ENCODE measurements at regions not wholly inside any gene's neighbourhood (a gene's known extent, or its start where the extent isn't known, plus 50 kb on each side); places are given as distances from the start of the nearest gene placed in this dataset.

- FAIRE-seq (no peak), DNase-seq (ENCODE audit: low spot score) (no peak)
Measured at GRCh38 chr6:163730246-163731210, 316.0 kb downstream of the QKI start.

DNA sequence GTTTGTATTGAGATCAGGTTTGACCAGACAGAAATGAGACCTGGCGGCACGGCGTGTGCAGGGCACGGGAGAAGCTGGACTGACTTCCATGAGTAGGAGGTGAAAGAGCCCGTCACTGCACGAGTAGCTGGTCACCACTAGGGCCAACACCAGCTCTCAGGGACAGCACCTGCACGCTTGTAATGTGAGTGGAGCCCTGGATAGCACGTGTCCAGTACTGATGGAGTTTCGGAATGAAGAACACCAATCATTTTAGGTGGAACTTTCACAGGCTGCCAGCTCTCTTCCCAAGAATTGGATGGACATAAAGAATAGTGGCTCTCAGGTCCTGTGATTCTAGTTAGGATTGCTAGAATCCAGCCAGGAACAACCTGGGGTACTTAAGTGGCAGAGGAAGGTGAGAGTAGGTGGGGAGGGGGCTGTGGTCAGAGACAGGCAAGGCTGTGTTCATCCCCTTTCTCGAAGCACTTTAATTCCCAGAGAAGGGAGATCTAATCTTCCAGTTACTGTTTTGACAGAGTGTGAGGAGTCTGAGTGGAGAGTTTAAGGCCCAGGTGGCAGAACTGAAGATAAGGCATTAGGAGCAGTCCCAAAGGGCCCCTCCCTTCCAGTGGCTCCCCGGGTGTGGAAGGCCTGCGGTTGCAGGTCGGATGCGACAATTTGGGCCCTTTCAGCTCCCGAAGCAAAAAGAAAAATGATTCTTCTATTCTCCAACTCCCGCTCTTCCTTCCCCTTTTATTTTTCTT, 314.8 kb downstream of the QKI start:
- DNase-seq (ENCODE audit: low spot score) (no peak), FAIRE-seq (no peak)

GRCh38 chr6:163728442-163729126, 314.1 kb downstream of the QKI start:
- FAIRE-seq (no peak), DNase-seq (ENCODE audit: low spot score) (no peak)

DNA sequence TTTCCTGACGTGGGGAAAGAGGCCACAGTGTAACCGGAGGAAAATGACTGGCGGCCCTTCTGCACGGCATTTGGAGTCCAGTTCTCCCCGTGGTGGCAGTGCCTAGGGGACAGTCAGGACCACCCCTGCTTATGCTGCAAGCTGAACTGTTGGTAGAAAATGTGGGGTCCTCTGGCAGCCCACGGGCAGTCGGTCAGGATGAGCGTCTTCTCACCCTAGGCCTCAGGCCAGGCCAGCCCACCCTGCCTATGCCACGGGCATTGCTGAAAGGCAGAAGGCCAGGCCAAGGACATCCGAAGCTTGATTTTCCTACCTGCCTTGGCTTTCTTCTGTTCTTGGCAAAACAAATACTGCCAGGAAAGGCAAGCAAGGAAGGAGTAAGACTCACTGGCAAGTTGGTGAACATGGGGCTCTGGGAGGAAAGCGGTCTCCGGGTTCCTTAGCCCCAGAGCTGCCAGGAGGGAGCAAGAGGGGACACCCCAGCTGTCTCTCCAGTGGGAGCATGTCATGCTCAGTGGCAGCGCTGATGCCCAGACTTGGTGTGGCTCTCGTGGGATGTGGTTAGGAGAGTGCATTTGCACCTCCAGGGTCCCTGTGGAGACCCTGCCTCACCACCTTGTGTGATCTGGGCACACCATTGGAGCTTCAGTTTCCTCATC, 311.6 kb downstream of the QKI start:
- FAIRE-seq (no peak), DNase-seq (ENCODE audit: low spot score) (no peak)

DNA sequence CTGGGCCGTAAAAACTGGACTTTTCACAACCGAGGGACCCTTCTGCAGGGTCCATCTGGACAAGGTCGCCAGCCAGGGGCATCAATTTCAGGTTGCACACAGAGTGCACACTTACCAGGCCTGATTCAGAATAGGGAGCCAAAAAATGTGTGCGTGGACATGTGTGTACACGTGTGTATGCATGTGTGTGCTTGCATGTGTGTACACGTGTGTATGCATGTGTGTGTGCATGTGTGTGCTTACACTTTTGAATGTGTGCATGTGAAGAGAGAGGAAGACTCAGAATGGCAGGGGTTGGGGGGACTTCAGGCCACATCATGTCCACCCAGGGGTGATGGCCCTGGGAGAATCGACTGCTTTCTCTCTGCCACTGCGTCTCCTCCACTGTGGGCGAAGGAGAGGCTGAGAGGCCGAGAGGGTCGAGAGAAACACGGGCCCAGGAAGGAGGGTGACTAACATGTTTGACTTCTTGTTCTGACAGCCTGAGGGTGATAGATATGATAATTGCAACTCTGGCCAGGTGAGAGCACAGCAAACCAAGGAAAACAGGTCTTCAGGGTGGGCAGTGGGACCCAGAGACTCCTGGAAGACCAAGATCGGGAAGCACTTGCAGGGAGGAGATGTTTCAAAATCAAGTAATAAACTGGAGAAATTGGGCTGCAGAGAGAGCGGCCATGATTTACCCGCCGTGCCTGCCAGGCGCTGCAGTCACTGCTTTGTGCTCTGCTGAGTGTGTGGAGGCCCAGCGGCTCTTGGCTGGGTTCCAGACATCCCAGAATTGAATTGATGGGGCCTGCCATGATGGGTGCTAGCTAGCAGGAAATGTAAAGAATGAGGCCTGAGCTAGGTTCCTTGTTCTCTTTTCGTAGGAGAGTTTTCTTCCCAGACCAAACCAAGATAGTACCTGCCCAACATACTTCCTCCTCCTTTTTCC, 310.8 kb downstream of the QKI start:
- FAIRE-seq: no peak
- no peak for DNase-seq (ENCODE audit: low spot score)

DNA sequence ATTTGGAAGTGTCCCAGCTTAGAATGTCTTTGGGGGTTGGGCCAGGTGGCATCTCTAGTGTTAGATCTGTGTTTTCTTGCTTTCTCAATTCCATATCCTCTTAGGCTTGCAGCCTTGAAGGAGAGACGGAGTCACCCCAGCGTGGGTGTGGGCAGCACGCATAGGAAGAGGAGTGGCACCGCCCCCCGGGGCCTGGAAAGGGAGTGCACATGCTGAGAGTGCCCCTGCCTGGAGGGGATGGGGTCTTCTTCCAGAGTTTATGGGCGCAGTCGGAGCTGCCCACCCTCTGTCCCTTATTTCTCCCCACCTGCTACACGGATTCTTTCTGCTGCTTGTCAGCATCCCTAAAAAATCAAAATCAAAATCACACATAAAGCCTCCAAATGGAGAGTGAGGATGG, 309.7 kb downstream of the QKI start:
- DNase-seq (ENCODE audit: low spot score): no peak
- FAIRE-seq: no peak

DNA sequence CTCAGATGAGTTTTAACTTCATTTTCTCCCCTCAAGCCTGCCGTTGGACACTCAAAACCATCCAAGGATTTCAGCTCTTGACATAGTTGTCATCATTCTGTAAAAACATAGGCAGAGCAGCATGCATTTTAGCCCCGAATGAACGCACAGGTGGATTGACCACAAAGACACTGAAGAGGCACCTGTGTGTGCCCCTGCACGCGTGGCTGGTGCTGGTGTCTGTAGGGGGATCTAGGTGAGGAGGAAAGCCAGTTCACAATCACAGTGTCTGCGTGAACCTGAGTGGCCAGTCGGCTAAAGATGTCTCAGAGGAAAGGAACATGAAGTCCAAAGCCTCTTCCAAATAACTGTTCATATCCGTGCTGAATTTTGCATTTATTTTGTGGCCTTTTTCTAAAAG, 309.2 kb downstream of the QKI start:
- DNase-seq (ENCODE audit: low spot score) (no peak), FAIRE-seq (no peak)

DNA sequence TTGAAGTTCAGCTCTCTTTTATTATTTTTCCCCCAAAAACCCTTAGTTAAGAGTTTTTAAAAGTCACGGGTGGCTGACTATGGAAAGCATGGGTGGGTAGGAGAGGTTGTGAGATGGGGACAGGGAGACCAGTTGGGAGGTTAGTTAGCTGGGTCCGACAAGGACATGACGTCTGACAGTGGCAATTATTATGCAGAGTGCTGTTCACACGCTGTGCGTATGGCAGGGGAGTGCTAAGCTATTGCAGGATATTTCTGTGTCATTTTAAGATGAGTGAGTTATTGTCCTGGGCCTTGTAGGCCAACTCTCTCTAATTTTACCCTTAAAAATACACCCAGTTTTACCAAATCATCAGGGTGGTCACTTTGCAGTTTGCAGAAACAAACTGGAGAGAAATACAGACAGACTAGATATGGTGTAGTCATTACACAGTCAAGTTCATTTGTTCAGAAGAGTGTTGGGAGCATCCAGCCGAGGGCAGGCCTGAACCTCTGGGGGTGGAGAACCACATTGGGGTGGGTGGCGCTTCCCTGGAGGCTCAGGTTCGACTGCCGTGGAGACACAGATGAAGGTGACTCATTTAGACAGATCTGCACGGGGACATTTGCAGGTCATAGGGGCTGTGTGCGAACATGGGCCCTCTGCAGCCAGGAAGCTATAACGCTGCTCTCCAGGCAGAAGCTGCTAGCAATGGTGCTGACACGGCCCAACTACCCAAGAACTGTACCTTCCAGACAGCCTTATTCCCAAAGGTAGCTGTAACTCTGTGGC, 307.6 kb downstream of the QKI start:
- FAIRE-seq (no peak), DNase-seq (ENCODE audit: low spot score) (no peak)

DNA sequence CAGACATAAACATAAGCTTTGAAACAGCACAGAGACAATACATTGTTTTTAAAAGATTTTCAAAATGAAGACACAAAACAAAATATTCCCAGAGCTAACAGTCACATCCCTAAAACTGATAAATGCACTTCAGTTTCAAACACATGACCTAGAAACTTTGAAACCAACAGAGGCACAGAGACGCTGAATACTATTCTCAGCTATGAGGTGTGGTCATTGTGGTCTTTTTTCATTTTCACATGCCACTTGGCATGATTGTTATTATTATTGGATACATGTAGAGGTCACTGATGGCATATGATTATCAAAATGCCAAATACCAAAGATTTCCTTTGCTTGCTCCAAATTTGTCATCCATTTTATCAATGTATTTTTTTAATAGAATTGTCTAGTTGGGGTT, 306.9 kb downstream of the QKI start:
- FAIRE-seq (no peak), DNase-seq (ENCODE audit: low spot score) (no peak)

GRCh38 chr6:163720460-163721235, 306.1 kb downstream of the QKI start:
- FAIRE-seq (no peak), DNase-seq (ENCODE audit: low spot score) (no peak)

DNA sequence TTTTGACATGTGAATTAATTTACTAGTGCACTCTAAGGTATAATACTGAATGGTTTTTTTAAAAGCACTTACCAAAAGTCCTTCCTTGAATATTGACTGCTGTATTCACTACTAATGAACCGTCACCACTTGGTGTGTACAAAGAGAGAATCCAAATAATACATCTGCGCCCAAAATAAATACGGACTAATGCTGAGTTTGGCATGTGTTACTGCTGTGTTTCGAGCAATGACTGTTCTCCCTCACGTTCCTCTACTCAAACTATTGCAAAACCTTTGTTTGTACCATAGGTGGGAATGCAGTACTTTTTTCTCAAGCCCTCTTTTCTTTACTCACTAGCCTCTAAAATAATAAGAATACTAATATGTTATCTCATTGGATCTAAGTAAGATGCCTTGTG, 305.5 kb downstream of the QKI start:
- DNase-seq (ENCODE audit: low spot score) (no peak), FAIRE-seq (no peak)

DNA sequence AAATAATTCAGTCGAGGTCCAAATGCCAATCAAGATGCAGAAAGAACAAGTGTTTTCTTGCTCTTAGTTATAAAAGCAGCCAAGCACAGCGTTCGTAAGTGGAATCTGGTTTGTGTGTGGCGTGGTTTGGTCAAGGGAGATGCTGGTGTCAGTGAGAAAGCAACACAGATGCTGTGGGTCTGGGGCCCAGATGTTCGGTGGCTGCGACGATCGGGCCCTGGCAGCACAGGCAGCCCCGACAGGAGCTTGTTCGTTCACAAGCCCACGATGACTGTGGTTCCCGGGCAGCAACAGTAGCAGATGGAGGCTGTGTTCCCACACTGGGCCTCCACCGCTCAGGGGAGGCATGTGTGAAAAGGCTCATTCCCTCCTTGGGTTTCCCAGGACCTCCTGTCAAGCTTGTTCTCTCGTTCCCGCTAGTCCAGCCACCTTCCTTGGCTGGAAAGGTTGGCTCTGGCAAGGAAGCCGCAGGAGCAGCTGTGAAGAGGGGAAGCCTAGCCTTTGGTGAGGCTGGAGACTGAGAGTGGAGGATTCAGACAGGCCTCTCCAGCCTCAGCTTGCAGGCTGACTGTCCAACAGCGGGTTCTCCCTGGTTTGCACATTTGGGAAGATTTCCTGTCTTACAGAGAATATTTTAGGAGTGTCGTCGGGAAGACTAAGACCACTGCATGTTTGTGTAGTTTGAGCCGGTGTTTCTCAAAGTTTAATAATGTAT, 304.7 kb downstream of the QKI start:
- no peak for DNase-seq (ENCODE audit: low spot score)
- FAIRE-seq: no peak

GRCh38 chr6:163718537-163718936, 304.0 kb downstream of the QKI start:
- DNase-seq (ENCODE audit: low spot score): no peak
- no peak for FAIRE-seq

GRCh38 chr6:163717106-163717764, 302.7 kb downstream of the QKI start:
- DNase-seq (ENCODE audit: low spot score): no peak
- no peak for FAIRE-seq

GRCh38 chr6:163716690-163717089, 302.2 kb downstream of the QKI start:
- FAIRE-seq: no peak
- DNase-seq (ENCODE audit: low spot score): no peak

- DNase-seq (ENCODE audit: low spot score): no peak
Measured at GRCh38 chr6:163715846-163716245, 301.3 kb downstream of the QKI start.

GRCh38 chr6:163714179-163714578, 299.7 kb downstream of the QKI start:
- FAIRE-seq (no peak), DNase-seq (ENCODE audit: low spot score) (no peak)

More at GRCh38 chr6:163715846-163716245, 301.3 kb downstream of the QKI start:
- FAIRE-seq: no peak

- no peak for FAIRE-seq
- DNase-seq (ENCODE audit: low spot score): no peak
Measured at GRCh38 chr6:163712981-163713380, 298.5 kb downstream of the QKI start.
